Activated T-cell treated with anti-CD3 and anti-CD28 coated beads, Interleukin-2, amount 50 U/mL, for 24 hours (primary cell): ENCODE measurements at regions not wholly inside any gene's neighbourhood (a gene's known extent, or its start where the extent isn't known, plus 50 kb on each side); places are given as distances from the start of the nearest gene placed in this dataset.
"Not testable (repeated sequence)": the region's sequence is repeated elsewhere in the genome, so short reads cannot be mapped to it uniquely, and the experiment has no call there.

Source experiments
- DNase-seq: peaks from one replicate; pipeline ENCODE4 v3.0.0-alpha.2; 2020
- H3K27ac Mint-ChIP-seq: 2 replicates; pipeline ENCODE4 v1.8.0; 2020; ENCODE audit warnings: mild to moderate bottlenecking, mixed read lengths
- H3K27me3 Mint-ChIP-seq: 2 replicates; pipeline ENCODE4 v1.8.0; 2020; ENCODE audit warnings: mixed read lengths
- H3K36me3 Mint-ChIP-seq: 2 replicates; pipeline ENCODE4 v1.8.0; 2020; ENCODE audit warnings: low read depth, mixed read lengths
- H3K4me1 Mint-ChIP-seq: 2 replicates; pipeline ENCODE4 v1.8.0; 2020; ENCODE audit warnings: low read depth, mixed read lengths
- H3K4me3 Mint-ChIP-seq: 2 replicates; pipeline ENCODE4 v1.8.0; 2020; ENCODE audit warnings: mild to moderate bottlenecking, moderate library complexity, mixed read lengths
- H3K9me3 Mint-ChIP-seq: 2 replicates; pipeline ENCODE4 v1.8.0; 2020; ENCODE audit warnings: mixed read lengths

GRCh38 chr6:100322886-100323285, 141.8 kb downstream of the SIM1 start:
- Mint-ChIP-seq H3K9me3 (peaks cover 6% of the 10 kb centered on the region), H3K27me3 (peaks cover 3% of the 10 kb centered on the region), H3K4me3 (no peak overlapping the region), H3K4me1 (no peaks in the 10 kb centered on the region), H3K27ac (no peak overlapping the region), H3K36me3 (no peaks in the 10 kb centered on the region)
- no peak for DNase-seq

DNA sequence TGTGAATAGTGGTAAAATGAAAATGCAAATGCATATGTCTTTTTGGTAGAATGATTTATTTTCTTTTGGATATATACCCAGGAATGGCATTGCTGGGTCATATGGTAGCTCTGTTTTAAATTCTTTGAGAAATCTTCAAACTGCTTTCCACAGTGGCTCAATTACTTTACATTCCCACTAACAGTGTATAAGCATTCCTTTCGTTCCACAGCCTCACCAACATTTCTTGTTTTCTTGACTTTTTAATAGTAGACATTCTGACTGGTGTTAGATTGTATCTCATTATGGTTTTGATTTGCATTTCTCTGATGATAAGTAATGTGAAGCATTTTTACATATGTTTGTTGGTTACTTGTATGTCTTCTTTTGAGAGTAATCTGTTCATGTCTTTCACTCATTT, 144.0 kb downstream of the SIM1 start:
- Mint-ChIP-seq H3K4me1 (no peaks in the 10 kb centered on the region), H3K36me3 (no peaks in the 10 kb centered on the region), H3K4me3 (no peak overlapping the region), H3K27me3 (peaks cover 3% of the 10 kb centered on the region), H3K9me3 (peaks cover 6% of the 10 kb centered on the region), H3K27ac (no peak overlapping the region)
- DNase-seq, result no peak

DNA sequence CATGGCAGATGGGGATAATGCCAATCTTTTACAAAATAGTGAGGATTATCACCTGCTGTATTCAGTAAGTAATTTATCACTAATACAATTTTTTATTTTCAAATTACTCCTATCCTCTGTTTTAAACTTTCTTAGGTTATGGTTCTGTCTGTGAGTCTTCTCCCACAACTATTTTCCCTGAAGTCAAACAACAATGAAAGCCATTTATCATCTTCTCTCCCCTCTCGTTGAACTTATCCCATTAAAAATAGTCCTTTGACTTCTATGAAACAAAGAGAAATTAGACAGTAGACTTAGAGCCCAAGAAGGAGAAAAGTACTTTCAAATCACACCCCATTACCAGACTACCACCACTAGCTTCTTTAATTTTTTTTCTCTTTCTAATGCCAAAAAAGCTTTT, 147.7 kb downstream of the SIM1 start:
- Mint-ChIP-seq H3K27ac (no peak overlapping the region), H3K36me3 (no peaks in the 10 kb centered on the region), H3K9me3 (peaks cover 3% of the 10 kb centered on the region), H3K4me3 (no peak overlapping the region), H3K27me3 (no peaks in the 10 kb centered on the region), H3K4me1 (no peaks in the 10 kb centered on the region)
- DNase-seq, result no peak

DNA sequence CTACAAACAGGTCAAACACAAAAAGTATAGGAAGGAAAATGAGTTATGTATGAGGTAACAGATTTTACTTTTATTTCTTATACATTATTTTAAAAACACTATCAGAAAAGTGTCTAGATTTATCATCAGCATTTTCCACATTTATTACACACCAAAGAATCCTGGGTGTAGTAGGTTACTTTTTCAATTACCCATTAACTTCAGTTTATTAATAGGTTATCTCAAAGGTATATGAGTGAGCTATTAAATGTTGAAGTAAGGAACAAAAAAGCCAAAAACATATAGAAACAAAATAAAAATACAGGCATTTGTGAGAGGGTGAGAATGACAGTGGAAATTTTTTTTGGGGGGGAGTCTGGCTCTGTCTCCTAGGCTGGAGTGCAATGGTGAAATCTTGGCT, 150.5 kb downstream of the SIM1 start:
- H3K9me3 Mint-ChIP-seq, result no peaks in the 10 kb centered on the region

GRCh38 chr6:100311707-100312251, 152.9 kb downstream of the SIM1 start:
- Mint-ChIP-seq H3K9me3 (no peaks in the 10 kb centered on the region), H3K36me3 (no peaks in the 10 kb centered on the region), H3K4me3 (no peak overlapping the region), H3K27me3 (no peaks in the 10 kb centered on the region), H3K4me1 (no peaks in the 10 kb centered on the region), H3K27ac (no peak overlapping the region)
- DNase-seq, result no peak

More for the DNA sequence above, 150.5 kb downstream of the SIM1 start:
- Mint-ChIP-seq H3K27ac (no peak overlapping the region), H3K27me3 (no peaks in the 10 kb centered on the region), H3K36me3 (no peaks in the 10 kb centered on the region), H3K4me1 (no peaks in the 10 kb centered on the region), H3K4me3 (no peak overlapping the region)
- no peak for DNase-seq

- no peaks in the 10 kb centered on the region for H3K36me3 Mint-ChIP-seq
- no peak overlapping the region for H3K27ac Mint-ChIP-seq
- H3K9me3 Mint-ChIP-seq, result no peaks in the 10 kb centered on the region
- no peak overlapping the region for H3K4me3 Mint-ChIP-seq
- no peaks in the 10 kb centered on the region for H3K27me3 Mint-ChIP-seq
- DNase-seq, result no peak
- H3K4me1 Mint-ChIP-seq, result no peaks in the 10 kb centered on the region
Measured at GRCh38 chr6:100309174-100309573, 155.5 kb downstream of the SIM1 start.

DNA sequence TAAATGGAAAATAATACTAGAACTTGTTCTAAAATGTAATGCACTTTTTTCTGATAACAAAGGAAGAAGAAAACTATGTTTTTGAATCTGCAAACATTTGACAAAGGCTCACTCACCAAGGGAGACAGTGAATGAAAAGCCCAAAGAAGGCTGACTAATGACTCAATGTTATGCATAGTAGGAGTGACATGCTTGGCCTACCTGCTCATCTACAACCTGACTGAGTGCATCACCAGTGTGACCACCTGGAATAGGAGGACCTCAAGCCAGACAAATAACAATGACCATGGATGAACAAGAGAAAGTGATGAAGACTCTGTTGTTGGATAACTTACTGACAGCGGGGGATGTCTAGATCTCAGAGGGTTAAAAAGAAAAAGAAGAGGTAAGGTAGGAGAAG, 157.2 kb downstream of the SIM1 start:
- Mint-ChIP-seq H3K27me3 (no peaks in the 10 kb centered on the region), H3K27ac (no peak overlapping the region), H3K4me3 (no peak overlapping the region), H3K4me1 (no peaks in the 10 kb centered on the region), H3K9me3 (no peaks in the 10 kb centered on the region), H3K36me3 (no peaks in the 10 kb centered on the region)
- DNase-seq, result no peak

DNA sequence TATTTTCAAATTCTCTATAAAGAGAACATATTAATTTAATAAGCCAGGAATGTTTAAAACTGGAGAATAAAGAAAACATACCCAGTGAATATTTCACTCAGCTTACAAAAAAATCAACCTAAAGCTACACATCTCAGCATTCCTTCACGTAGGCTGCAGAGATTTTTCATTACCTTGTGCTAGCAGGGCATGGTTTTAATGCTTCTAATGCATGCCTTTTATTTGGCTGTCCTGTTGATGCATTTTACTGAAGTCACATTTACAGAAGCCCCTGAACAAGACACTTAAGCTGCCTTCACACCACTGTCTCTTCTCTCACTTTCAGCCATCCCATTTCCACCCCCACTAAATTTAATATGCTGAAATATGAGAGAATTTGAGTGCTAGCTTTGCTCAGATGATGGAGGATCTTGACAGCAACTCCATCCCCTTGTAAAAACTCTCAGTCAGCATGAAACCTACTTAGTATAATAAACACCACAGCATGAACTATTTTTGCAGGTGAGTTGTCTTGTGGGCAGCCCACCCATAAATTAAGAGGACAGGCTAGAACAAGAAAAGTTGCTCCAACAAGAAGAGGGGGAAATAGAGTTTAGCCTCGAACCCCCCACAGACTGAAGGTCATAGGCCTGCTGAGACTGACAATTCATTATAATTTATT, 159.4 kb downstream of the SIM1 start:
- no peak overlapping the region for H3K27ac Mint-ChIP-seq
- H3K4me1 Mint-ChIP-seq, result no peaks in the 10 kb centered on the region
- H3K4me3 Mint-ChIP-seq, result no peak overlapping the region
- no peaks in the 10 kb centered on the region for H3K27me3 Mint-ChIP-seq
- no peak for DNase-seq
- no peaks in the 10 kb centered on the region for H3K36me3 Mint-ChIP-seq
- H3K9me3 Mint-ChIP-seq, result no peaks in the 10 kb centered on the region

DNA sequence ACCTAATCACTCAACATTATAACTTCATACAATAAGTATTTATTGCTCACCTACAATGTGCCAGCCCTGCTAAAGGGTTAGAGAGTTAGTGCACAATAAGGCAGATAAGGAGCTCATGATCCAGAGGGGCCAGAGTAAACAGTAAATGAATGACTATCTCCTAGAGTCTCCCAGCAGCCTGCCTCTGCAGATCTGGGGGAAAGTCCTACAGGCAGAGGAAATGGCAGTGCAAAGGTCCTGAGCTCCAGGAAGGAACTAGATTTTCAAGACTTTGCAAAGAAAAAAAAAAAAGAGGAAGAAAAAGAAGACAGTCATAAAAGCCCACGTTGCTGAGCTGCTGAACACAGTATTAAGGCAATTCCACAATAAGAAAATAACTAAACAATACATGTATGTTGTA, 160.1 kb downstream of the SIM1 start:
- Mint-ChIP-seq H3K27me3 (no peaks in the 10 kb centered on the region), H3K36me3 (no peaks in the 10 kb centered on the region), H3K4me1 (no peaks in the 10 kb centered on the region), H3K27ac (no peak overlapping the region), H3K9me3 (no peaks in the 10 kb centered on the region), H3K4me3 (no peak overlapping the region)
- DNase-seq, result no peak

DNA sequence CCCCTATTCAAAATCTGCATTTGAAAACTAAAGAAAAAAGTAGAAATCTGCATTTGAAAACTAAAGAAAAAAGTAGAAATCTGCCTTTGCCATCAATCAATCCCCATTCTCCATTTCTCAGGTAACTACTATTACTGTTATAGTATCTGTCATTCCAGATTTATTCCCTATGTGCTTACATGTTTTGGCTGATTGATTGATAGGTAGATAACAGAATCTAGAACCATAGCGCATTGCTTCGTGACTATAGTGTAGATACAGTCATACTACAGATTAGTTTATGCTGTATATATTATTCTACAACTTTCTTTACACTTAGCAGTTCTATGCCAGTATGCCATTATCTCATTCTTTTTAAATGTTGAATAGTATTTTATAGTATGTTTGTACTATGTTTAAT, 163.0 kb downstream of the SIM1 start:
- no peaks in the 10 kb centered on the region for H3K9me3 Mint-ChIP-seq
- no peak overlapping the region for H3K4me3 Mint-ChIP-seq
- no peak overlapping the region for H3K27ac Mint-ChIP-seq
- no peak for DNase-seq
- no peaks in the 10 kb centered on the region for H3K36me3 Mint-ChIP-seq
- H3K4me1 Mint-ChIP-seq, result no peaks in the 10 kb centered on the region
- no peaks in the 10 kb centered on the region for H3K27me3 Mint-ChIP-seq

GRCh38 chr6:100300221-100300736, 164.4 kb downstream of the SIM1 start:
- Mint-ChIP-seq H3K27me3 (no peaks in the 10 kb centered on the region), H3K27ac (no peak overlapping the region), H3K9me3 (no peaks in the 10 kb centered on the region), H3K36me3 (no peaks in the 10 kb centered on the region), H3K4me3 (no peak overlapping the region), H3K4me1 (no peaks in the 10 kb centered on the region)
- DNase-seq, result no peak

- no peaks in the 10 kb centered on the region for H3K9me3 Mint-ChIP-seq
- no peaks in the 10 kb centered on the region for H3K36me3 Mint-ChIP-seq
- no peak overlapping the region for H3K4me3 Mint-ChIP-seq
- no peaks in the 10 kb centered on the region for H3K27me3 Mint-ChIP-seq
- no peaks in the 10 kb centered on the region for H3K4me1 Mint-ChIP-seq
- H3K27ac Mint-ChIP-seq, result no peak overlapping the region
- DNase-seq, result no peak
Measured at GRCh38 chr6:100296810-100297544, 167.7 kb downstream of the SIM1 start.

- not testable (repeated sequence) for DNase-seq, H3K27me3 Mint-ChIP-seq, H3K36me3 Mint-ChIP-seq, H3K4me1 Mint-ChIP-seq, H3K27ac Mint-ChIP-seq, H3K9me3 Mint-ChIP-seq, H3K4me3 Mint-ChIP-seq
Measured at GRCh38 chr6:100295172-100295571, 169.5 kb downstream of the SIM1 start.

DNA sequence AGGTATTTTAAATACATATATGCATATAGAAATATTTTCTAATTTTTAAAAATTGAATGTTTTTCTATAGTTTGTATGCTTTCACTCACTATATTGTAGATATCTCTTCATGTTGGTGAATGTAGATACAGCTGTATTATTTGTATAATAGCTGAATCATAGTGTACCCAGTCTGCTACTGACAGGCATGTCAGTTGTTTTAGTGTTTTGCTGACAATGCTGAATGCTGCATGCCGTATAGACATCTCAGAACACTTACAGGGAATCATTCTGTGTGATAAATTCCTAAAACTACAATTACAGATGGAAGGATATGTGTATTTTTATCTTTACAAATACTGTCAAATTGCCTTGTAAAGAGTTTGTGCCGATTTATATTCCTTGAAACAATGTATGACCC, 175.4 kb downstream of the SIM1 start:
- H3K4me3 Mint-ChIP-seq, result no peak overlapping the region
- no peaks in the 10 kb centered on the region for H3K27me3 Mint-ChIP-seq
- DNase-seq, result no peak
- no peaks in the 10 kb centered on the region for H3K9me3 Mint-ChIP-seq
- H3K4me1 Mint-ChIP-seq, result no peaks in the 10 kb centered on the region
- H3K36me3 Mint-ChIP-seq, result no peaks in the 10 kb centered on the region
- no peak overlapping the region for H3K27ac Mint-ChIP-seq

- H3K4me1 Mint-ChIP-seq, result no peaks in the 10 kb centered on the region
- H3K27ac Mint-ChIP-seq, result no peak overlapping the region
- H3K9me3 Mint-ChIP-seq, result no peaks in the 10 kb centered on the region
- no peak overlapping the region for H3K4me3 Mint-ChIP-seq
- no peaks in the 10 kb centered on the region for H3K27me3 Mint-ChIP-seq
- DNase-seq, result no peak
- no peaks in the 10 kb centered on the region for H3K36me3 Mint-ChIP-seq
Measured at GRCh38 chr6:100288311-100288710, 176.4 kb downstream of the SIM1 start.
